ENCODE measurements at regions not wholly inside any gene's neighbourhood (a gene's known extent, or its start where the extent isn't known, plus 50 kb on each side); places are given as distances from the start of the nearest gene placed in this dataset.

GRCh38 chr1:166383137-166383536 is 216.3 kb upstream of the FAM78B start:
- no peak for TF ChIP-seq CTCF (IDR thresholded peaks at IDR 0.05)
- intact Hi-C loops (cut with DNase I), result no loop called here
- DNase-seq, result no peak
- Histone ChIP-seq H3K27ac (no peak overlapping the region), H3K4me1 (no peaks in the 10 kb centered on the region), H3K27me3 (no peaks in the 10 kb centered on the region), H3K9me3 (no peaks in the 10 kb centered on the region), H3K4me3 (no peak overlapping the region), H3K36me3 (no peaks in the 10 kb centered on the region)
- ATAC-seq, result no peak

GRCh38 chr1:166383635-166384346 is 217.0 kb upstream of the FAM78B start:
- no peak for TF ChIP-seq CTCF (IDR thresholded peaks at IDR 0.05)
- no peak overlapping the region for H3K27ac ChIP-seq
- H3K27me3 ChIP-seq, result no peaks in the 10 kb centered on the region
- intact Hi-C loops (cut with DNase I), result no loop called here
- no peaks in the 10 kb centered on the region for H3K36me3 ChIP-seq
- H3K4me3 ChIP-seq, result no peak overlapping the region
- no peaks in the 10 kb centered on the region for H3K9me3 ChIP-seq
- ATAC-seq (no peak), DNase-seq (no peak)
- no peaks in the 10 kb centered on the region for H3K4me1 ChIP-seq

- Histone ChIP-seq H3K4me1 (no peaks in the 10 kb centered on the region), H3K9me3 (no peaks in the 10 kb centered on the region), H3K27ac (no peak overlapping the region), H3K27me3 (no peaks in the 10 kb centered on the region), H3K4me3 (no peak overlapping the region), H3K36me3 (no peaks in the 10 kb centered on the region)
- DNase-seq (no peak), ATAC-seq (no peak)
- no peak for TF ChIP-seq CTCF (IDR thresholded peaks at IDR 0.05)
- intact Hi-C loops (cut with DNase I), result no loop called here
These were observed 218.1 kb upstream of the FAM78B start for GRCh38 chr1:166384948-166385347.

GRCh38 chr1:166390366-166391033 is 223.7 kb upstream of the FAM78B start:
- Histone ChIP-seq H3K27me3 (no peaks in the 10 kb centered on the region), H3K9me3 (no peaks in the 10 kb centered on the region), H3K4me1 (no peaks in the 10 kb centered on the region), H3K36me3 (no peaks in the 10 kb centered on the region), H3K4me3 (no peak overlapping the region), H3K27ac (no peak overlapping the region)
- intact Hi-C loops (cut with DNase I), result no loop called here
- no peak for TF ChIP-seq CTCF (IDR thresholded peaks at IDR 0.05)
- ATAC-seq, result no peak
- no peak for DNase-seq

- Histone ChIP-seq H3K9me3 (no peaks in the 10 kb centered on the region), H3K36me3 (no peaks in the 10 kb centered on the region), H3K27me3 (no peaks in the 10 kb centered on the region), H3K4me1 (no peaks in the 10 kb centered on the region), H3K4me3 (no peak overlapping the region), H3K27ac (no peak overlapping the region)
- ATAC-seq, result no peak
- TF ChIP-seq CTCF (IDR thresholded peaks at IDR 0.05), result no peak
- intact Hi-C loops (cut with DNase I), result no loop called here
- DNase-seq, result no peak
These were observed 224.7 kb upstream of the FAM78B start for GRCh38 chr1:166391279-166392066.
